ENCODE measurements at regions not wholly inside any gene's neighbourhood (a gene's known extent, or its start where the extent isn't known, plus 50 kb on each side); places are given as distances from the start of the nearest gene placed in this dataset.

DNA sequence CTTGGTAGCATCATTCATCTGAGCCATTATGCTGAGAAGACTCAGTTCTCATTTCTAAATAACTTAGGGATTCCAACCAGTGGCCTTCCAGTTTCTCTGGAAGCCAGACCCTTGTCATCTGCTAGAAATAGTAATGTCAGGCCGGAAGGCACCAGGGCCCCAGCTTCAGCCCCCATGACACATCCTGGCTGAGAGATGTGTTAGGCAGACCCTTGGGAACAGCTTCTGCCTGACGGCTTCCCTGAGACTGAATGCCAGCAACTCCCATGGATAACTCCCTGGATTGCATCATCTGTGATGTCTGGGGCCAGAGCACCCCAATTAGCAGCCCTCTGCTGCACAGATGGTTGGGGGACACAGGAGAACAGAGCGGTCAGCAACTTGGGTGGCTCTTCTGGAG lies 583.5 kb upstream of the TBX3 start:
- H3K9ac ChIP-seq (ENCODE audit: low read length): no peak overlapping the region
- no peak overlapping the region for H3K4me2 ChIP-seq (ENCODE audit: low read length)
- TF ChIP-seq EZH2 (IDR thresholded peaks at IDR 0.05; ENCODE audit: borderline replicate concordance, insufficient read depth, low read length, poor library complexity, severe bottlenecking): no peak
- TF ChIP-seq TAF1 (IDR thresholded peaks at IDR 0.05; ENCODE audit: low read depth): no peak
- TF ChIP-seq SMC3 (conservative IDR thresholded peaks at IDR 0.05; ENCODE audit: poor library complexity): no peak
- no peak for TF ChIP-seq MXI1 (conservative IDR thresholded peaks at IDR 0.05; ENCODE audit: poor library complexity, severe bottlenecking)
- no peak for TF ChIP-seq RAD21 (conservative IDR thresholded peaks at IDR 0.05)
- TF ChIP-seq EP300 (conservative IDR thresholded peaks at IDR 0.05; ENCODE audit: poor library complexity, severe bottlenecking): no peak
- TF ChIP-seq, protein P1, sequence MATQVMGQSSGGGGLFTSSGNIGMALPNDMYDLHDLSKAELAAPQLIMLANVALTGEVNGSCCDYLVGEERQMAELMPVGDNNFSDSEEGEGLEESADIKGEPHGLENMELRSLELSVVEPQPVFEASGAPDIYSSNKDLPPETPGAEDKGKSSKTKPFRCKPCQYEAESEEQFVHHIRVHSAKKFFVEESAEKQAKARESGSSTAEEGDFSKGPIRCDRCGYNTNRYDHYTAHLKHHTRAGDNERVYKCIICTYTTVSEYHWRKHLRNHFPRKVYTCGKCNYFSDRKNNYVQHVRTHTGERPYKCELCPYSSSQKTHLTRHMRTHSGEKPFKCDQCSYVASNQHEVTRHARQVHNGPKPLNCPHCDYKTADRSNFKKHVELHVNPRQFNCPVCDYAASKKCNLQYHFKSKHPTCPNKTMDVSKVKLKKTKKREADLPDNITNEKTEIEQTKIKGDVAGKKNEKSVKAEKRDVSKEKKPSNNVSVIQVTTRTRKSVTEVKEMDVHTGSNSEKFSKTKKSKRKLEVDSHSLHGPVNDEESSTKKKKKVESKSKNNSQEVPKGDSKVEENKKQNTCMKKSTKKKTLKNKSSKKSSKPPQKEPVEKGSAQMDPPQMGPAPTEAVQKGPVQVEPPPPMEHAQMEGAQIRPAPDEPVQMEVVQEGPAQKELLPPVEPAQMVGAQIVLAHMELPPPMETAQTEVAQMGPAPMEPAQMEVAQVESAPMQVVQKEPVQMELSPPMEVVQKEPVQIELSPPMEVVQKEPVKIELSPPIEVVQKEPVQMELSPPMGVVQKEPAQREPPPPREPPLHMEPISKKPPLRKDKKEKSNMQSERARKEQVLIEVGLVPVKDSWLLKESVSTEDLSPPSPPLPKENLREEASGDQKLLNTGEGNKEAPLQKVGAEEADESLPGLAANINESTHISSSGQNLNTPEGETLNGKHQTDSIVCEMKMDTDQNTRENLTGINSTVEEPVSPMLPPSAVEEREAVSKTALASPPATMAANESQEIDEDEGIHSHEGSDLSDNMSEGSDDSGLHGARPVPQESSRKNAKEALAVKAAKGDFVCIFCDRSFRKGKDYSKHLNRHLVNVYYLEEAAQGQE (IDR thresholded peaks at IDR 0.05; ENCODE audit: borderline replicate concordance): no peak
- TF ChIP-seq CTCF (IDR thresholded peaks at IDR 0.05; ENCODE audit: poor library complexity, severe bottlenecking): no peak
- no peak for TF ChIP-seq POLR2AphosphoS5 (IDR thresholded peaks at IDR 0.05)
- H3K9me3 ChIP-seq (ENCODE audit: low read length): no peaks in the 10 kb centered on the region
- H3K36me3 ChIP-seq (ENCODE audit: insufficient read depth, low read length): no peaks in the 10 kb centered on the region
- no peak overlapping the region for H3K27ac ChIP-seq (ENCODE audit: low read length)
- H3K27me3 ChIP-seq (ENCODE audit: insufficient read depth, low read depth, low read length): no peaks in the 10 kb centered on the region
- peaks cover 2% of the 10 kb centered on the region for H3F3A ChIP-seq (ENCODE audit: insufficient read depth, low read length, poor library complexity, severe bottlenecking)
- no peaks in the 10 kb centered on the region for H3K79me2 ChIP-seq (replicated peaks; ENCODE audit: insufficient read depth, low read length)
- H3K9me2 ChIP-seq (ENCODE audit: insufficient read depth, low read length): no peaks in the 10 kb centered on the region
- H2AFZ ChIP-seq (ENCODE audit: low read depth, low read length): no peak overlapping the region
- no peak overlapping the region for H3K4me3 ChIP-seq (ENCODE audit: low read length)
- no peaks in the 10 kb centered on the region for H4K20me1 ChIP-seq (ENCODE audit: insufficient read depth)

- H3K9me2 ChIP-seq (ENCODE audit: insufficient read depth, low read length): no peaks in the 10 kb centered on the region
- H3K4me3 ChIP-seq (ENCODE audit: low read length): no peak overlapping the region
- H3K9ac ChIP-seq (ENCODE audit: low read length): no peak overlapping the region
- H4K20me1 ChIP-seq (ENCODE audit: insufficient read depth): no peaks in the 10 kb centered on the region
- no peak overlapping the region for H2AFZ ChIP-seq (ENCODE audit: low read depth, low read length)
- no peaks in the 10 kb centered on the region for H3K27me3 ChIP-seq (ENCODE audit: insufficient read depth, low read depth, low read length)
- H3K27ac ChIP-seq (ENCODE audit: low read length): no peak overlapping the region
- peaks cover 4% of the 10 kb centered on the region for H3F3A ChIP-seq (ENCODE audit: insufficient read depth, low read length, poor library complexity, severe bottlenecking)
- no peaks in the 10 kb centered on the region for H3K79me2 ChIP-seq (replicated peaks; ENCODE audit: insufficient read depth, low read length)
- no peak overlapping the region for H3K4me2 ChIP-seq (ENCODE audit: low read length)
- H3K9me3 ChIP-seq (ENCODE audit: low read length): no peaks in the 10 kb centered on the region
- TF ChIP-seq EZH2 (IDR thresholded peaks at IDR 0.05; ENCODE audit: borderline replicate concordance, insufficient read depth, low read length, poor library complexity, severe bottlenecking) (no peak), MXI1 (conservative IDR thresholded peaks at IDR 0.05; ENCODE audit: poor library complexity, severe bottlenecking) (no peak), CTCF (IDR thresholded peaks at IDR 0.05; ENCODE audit: poor library complexity, severe bottlenecking) (no peak), SMC3 (conservative IDR thresholded peaks at IDR 0.05; ENCODE audit: poor library complexity) (no peak), TAF1 (IDR thresholded peaks at IDR 0.05; ENCODE audit: low read depth) (no peak), EP300 (conservative IDR thresholded peaks at IDR 0.05; ENCODE audit: poor library complexity, severe bottlenecking) (no peak), RAD21 (conservative IDR thresholded peaks at IDR 0.05) (no peak), POLR2AphosphoS5 (IDR thresholded peaks at IDR 0.05) (no peak)
- TF ChIP-seq, protein P1 (IDR thresholded peaks at IDR 0.05; ENCODE audit: borderline replicate concordance): no peak
- H3K36me3 ChIP-seq (ENCODE audit: insufficient read depth, low read length): no peaks in the 10 kb centered on the region
Observed at GRCh38 chr12:115264605-115265004, 580.6 kb upstream of the TBX3 start.
